HEK293 (cell line): ENCODE measurements at regions not wholly inside any gene's neighbourhood (a gene's known extent, or its start where the extent isn't known, plus 50 kb on each side); places are given as distances from the start of the nearest gene placed in this dataset.

Experiments used
- GFI1B ChIP-seq: fragments of 450-650 bp; formaldehyde crosslinking; IDR thresholded peaks from 2 replicates; pipeline ENCODE4 v1.5.1; 2016; ENCODE audit warnings: missing biosample characterization, missing genetic modification characterization
- ZBTB1 ChIP-seq: fragments of 450-650 bp; formaldehyde crosslinking; IDR thresholded peaks from 2 replicates; pipeline ENCODE4 v1.5.1; 2016; ENCODE audit warnings: missing biosample characterization, missing genetic modification characterization
- ZNF175 ChIP-seq: fragments of 450-650 bp; formaldehyde crosslinking; IDR thresholded peaks from 2 replicates; pipeline ENCODE4 v1.5.1; 2016; ENCODE audit warnings: missing biosample characterization, missing genetic modification characterization
- ZNF521 ChIP-seq: fragments of 450-650 bp; formaldehyde crosslinking; IDR thresholded peaks from 2 replicates; pipeline ENCODE4 v1.5.1; 2017; ENCODE audit warnings: missing biosample characterization, mild to moderate bottlenecking, missing genetic modification characterization
- TF ChIP-seq, protein P1 (sequence below): fragments of 450-650 bp; formaldehyde crosslinking; IDR thresholded peaks from 2 replicates; pipeline ENCODE4 v1.5.1; 2016; ENCODE audit warnings: missing biosample characterization, missing genetic modification characterization, borderline replicate concordance
- TF ChIP-seq, protein P2 (sequence below): fragments of 450-650 bp; formaldehyde crosslinking; IDR thresholded peaks from 2 replicates; pipeline ENCODE4 v1.5.1; 2016; ENCODE audit warnings: missing biosample characterization, missing genetic modification characterization
- TF ChIP-seq, protein P3 (sequence below): fragments of 450-650 bp; formaldehyde crosslinking; IDR thresholded peaks from 2 replicates; pipeline ENCODE4 v1.5.1; 2016; ENCODE audit warnings: missing biosample characterization, missing genetic modification characterization
- TF ChIP-seq, protein P4 (sequence below): fragments of 450-650 bp; formaldehyde crosslinking; IDR thresholded peaks from 2 replicates; pipeline ENCODE4 v1.5.1; 2016; ENCODE audit warnings: missing biosample characterization, missing genetic modification characterization

DNA sequence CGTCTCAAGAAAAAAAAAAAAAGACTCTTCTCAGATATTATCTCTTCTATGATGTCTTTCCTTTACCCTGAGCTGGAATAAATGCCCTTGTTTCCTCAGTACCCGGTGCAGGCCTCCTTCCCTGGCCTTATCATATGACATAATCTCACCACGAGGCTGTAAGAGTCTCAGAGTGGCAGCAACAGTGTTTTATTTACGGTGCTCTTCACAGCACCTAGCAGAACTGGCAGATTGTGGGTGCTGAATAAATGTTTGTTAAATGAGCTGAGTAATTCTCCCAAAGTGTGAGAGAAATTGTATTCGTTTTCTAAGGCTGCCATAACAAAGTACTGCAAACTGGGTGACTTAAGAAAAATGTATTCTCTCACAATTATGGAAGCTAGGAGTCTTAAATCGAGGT, 82.8 kb upstream of the CD28 start:
- TF ChIP-seq, protein P1, sequence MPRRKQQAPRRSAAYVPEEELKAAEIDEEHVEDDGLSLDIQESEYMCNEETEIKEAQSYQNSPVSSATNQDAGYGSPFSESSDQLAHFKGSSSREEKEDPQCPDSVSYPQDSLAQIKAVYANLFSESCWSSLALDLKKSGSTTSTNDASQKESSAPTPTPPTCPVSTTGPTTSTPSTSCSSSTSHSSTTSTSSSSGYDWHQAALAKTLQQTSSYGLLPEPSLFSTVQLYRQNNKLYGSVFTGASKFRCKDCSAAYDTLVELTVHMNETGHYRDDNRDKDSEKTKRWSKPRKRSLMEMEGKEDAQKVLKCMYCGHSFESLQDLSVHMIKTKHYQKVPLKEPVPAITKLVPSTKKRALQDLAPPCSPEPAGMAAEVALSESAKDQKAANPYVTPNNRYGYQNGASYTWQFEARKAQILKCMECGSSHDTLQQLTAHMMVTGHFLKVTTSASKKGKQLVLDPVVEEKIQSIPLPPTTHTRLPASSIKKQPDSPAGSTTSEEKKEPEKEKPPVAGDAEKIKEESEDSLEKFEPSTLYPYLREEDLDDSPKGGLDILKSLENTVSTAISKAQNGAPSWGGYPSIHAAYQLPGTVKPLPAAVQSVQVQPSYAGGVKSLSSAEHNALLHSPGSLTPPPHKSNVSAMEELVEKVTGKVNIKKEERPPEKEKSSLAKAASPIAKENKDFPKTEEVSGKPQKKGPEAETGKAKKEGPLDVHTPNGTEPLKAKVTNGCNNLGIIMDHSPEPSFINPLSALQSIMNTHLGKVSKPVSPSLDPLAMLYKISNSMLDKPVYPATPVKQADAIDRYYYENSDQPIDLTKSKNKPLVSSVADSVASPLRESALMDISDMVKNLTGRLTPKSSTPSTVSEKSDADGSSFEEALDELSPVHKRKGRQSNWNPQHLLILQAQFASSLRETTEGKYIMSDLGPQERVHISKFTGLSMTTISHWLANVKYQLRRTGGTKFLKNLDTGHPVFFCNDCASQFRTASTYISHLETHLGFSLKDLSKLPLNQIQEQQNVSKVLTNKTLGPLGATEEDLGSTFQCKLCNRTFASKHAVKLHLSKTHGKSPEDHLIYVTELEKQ (tag by site-specific recombination): no peak
- TF ChIP-seq, protein P2, sequence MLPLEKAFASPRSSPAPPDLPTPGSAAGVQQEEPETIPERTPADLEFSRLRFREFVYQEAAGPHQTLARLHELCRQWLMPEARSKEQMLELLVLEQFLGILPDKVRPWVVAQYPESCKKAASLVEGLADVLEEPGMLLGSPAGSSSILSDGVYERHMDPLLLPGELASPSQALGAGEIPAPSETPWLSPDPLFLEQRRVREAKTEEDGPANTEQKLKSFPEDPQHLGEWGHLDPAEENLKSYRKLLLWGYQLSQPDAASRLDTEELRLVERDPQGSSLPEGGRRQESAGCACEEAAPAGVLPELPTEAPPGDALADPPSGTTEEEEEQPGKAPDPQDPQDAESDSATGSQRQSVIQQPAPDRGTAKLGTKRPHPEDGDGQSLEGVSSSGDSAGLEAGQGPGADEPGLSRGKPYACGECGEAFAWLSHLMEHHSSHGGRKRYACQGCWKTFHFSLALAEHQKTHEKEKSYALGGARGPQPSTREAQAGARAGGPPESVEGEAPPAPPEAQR (tag by site-specific recombination): no peak
- no peak for TF ChIP-seq ZBTB1 (tag by site-specific recombination)
- TF ChIP-seq, protein P3, sequence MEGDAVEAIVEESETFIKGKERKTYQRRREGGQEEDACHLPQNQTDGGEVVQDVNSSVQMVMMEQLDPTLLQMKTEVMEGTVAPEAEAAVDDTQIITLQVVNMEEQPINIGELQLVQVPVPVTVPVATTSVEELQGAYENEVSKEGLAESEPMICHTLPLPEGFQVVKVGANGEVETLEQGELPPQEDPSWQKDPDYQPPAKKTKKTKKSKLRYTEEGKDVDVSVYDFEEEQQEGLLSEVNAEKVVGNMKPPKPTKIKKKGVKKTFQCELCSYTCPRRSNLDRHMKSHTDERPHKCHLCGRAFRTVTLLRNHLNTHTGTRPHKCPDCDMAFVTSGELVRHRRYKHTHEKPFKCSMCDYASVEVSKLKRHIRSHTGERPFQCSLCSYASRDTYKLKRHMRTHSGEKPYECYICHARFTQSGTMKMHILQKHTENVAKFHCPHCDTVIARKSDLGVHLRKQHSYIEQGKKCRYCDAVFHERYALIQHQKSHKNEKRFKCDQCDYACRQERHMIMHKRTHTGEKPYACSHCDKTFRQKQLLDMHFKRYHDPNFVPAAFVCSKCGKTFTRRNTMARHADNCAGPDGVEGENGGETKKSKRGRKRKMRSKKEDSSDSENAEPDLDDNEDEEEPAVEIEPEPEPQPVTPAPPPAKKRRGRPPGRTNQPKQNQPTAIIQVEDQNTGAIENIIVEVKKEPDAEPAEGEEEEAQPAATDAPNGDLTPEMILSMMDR (tag by site-specific recombination): no peak
- TF ChIP-seq, protein P4, sequence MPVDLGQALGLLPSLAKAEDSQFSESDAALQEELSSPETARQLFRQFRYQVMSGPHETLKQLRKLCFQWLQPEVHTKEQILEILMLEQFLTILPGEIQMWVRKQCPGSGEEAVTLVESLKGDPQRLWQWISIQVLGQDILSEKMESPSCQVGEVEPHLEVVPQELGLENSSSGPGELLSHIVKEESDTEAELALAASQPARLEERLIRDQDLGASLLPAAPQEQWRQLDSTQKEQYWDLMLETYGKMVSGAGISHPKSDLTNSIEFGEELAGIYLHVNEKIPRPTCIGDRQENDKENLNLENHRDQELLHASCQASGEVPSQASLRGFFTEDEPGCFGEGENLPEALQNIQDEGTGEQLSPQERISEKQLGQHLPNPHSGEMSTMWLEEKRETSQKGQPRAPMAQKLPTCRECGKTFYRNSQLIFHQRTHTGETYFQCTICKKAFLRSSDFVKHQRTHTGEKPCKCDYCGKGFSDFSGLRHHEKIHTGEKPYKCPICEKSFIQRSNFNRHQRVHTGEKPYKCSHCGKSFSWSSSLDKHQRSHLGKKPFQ (tag by site-specific recombination): no peak
- TF ChIP-seq GFI1B (tag by site-specific recombination): no peak
- no peak for TF ChIP-seq ZNF175 (tag by site-specific recombination)
- no peak for TF ChIP-seq ZNF521 (tag by site-specific recombination)
